Heart left ventricle (tissue), 16 donors: ENCODE measurements at regions not wholly inside any gene's neighbourhood (a gene's known extent, or its start where the extent isn't known, plus 50 kb on each side); places are given as distances from the start of the nearest gene placed in this dataset.

Experiments used
- ATAC-seq, 4 donors: fragments of 200-7000 bp; cut with Tn5 transposase; one replicate each; pipeline ENCODE4 v1.9.1; 2020 to 2022; ENCODE audit warnings: moderate library complexity in 4 of 4, mild to moderate bottlenecking in 3 of 4, moderate number of reproducible peaks in 1 of 4
- DNase-seq, 5 donors: peaks; one replicate each; pipeline ENCODE4 v3.0.0-alpha.2; 2020
- H3K27ac ChIP-seq, 12 donors: fragments of 200-600 bp; sonication (generic) in 4 of 12; one replicate each; pipeline versions ENCODE4 v1.5.0 to v1.8.0; 2016 to 2022; ENCODE audit warnings: mild to moderate bottlenecking in 2 of 12
- H3K27me3 ChIP-seq, 9 donors: fragments of 200-600 bp; sonication (generic) in 2 of 9; one replicate each; pipeline versions ENCODE4 v1.5.1 to v1.8.0; 2016 to 2022; ENCODE audit warnings: mild to moderate bottlenecking in 3 of 9
- H3K36me3 ChIP-seq, 9 donors: fragments of 200-600 bp; sonication (generic) in 2 of 9; one replicate each; pipeline versions ENCODE4 v1.5.0 to v1.8.0; 2018 to 2022; ENCODE audit warnings: mild to moderate bottlenecking in 2 of 9
- H3K4me1 ChIP-seq, 12 donors: fragments of 200-600 bp; sonication (generic) in 4 of 12; one replicate each; pipeline versions ENCODE4 v1.5.0 to v1.8.0; 2016 to 2022; ENCODE audit warnings: mild to moderate bottlenecking in 3 of 12
- H3K4me3 ChIP-seq, 12 donors: fragments of 200-600 bp; sonication (generic) in 4 of 12; one replicate each; pipeline versions ENCODE4 v1.5.0 to v1.8.0; 2017 to 2022; ENCODE audit warnings: mild to moderate bottlenecking in 9 of 12, moderate library complexity in 4 of 12
- H3K9me3 ChIP-seq, 12 donors: fragments of 200-600 bp; sonication (generic) in 4 of 12; one replicate each; pipeline versions ENCODE4 v1.5.0 to v1.8.0; 2016 to 2022; ENCODE audit warnings: mild to moderate bottlenecking in 1 of 12
- POLR2A ChIP-seq, 2 donors: fragments of 450-650 bp; IDR thresholded peaks; one replicate each; pipeline ENCODE4 v1.6.1; 2017; ENCODE audit warnings: antibody characterized with exemption in 2 of 2, mild to moderate bottlenecking in 2 of 2, moderate library complexity in 2 of 2
- WGBS, 4 donors: extraction: QIAGEN DNeasy Blood & Tissue Kit in 2 of 4; methylation state at CpG; one replicate each; pipeline versions ENCODE4 v1.1.5 to v1.1.7; 2013 to 2018; 5-methylcytosine and 5-hydroxymethylcytosine counted together
- intact Hi-C, 10 donors: fragments of 100-400 bp; cut with DNase I; formaldehyde crosslinking; loops; one replicate each; pipeline versions ENCODE4 v1.11.1 to v1.14.2; 2022
- TF ChIP-seq, protein P1 (sequence below), 12 donors: fragments of 200-600 bp; sonication (generic) in 4 of 12; IDR thresholded peaks; one replicate each; pipeline versions ENCODE4 v1.5.0 to v1.8.0; 2018 to 2022; ENCODE audit warnings: antibody characterized with exemption in 12 of 12, mild to moderate bottlenecking in 5 of 12
- donor health status: ischemic (EF 13 %, LVEDD 7.1; RV severe dilation, severe dysfunction).
- donor health status: healthy with polysubstance abuse.
- donor health status: DM: no; HTN: yes; CAD: no.
- donor health status: DM: no; HTN: no; CAD: no.
- donor health status: ischemic (EF 25% LVEDD 6.9; RV normal size, moderate dysfunction).
- donor health status: ischemic (EF 25% LVEDD 5.7; RV mildly dilated, moderate dysfunction).
- donor health status: healthy.
- donor health status: DM: yes; HTN: yes; CAD: no.
- donor health status: ischemic (EF 35%, LVEDD 5.7; RV mildly dilated, moderate dysfunction).
- donor health status: nonischemic (EF 11% LVEDD 7.7; RV severe dilation, severe dysfunction).
- donor health status: DM: yes; HTN: yes; CAD: no.
- donor health status: PGD.
- donor health status: ischemic (EF 29% LVEDD 5.4; RV normal size, mild dysfunction).
- donor health status: nonischemic (EF 23%, LVEDD 6.1; RV moderate dilation, normal function).

- ATAC-seq (no peak), DNase-seq (no peak)
- 92 to 98% (median 94%) methylated on average over 6 of the region's 6 CpGs for WGBS, 4 donors
- intact Hi-C loops: no loop called here
- Histone ChIP-seq H3K4me3 (no peak overlapping the region), H3K9me3 (no peaks in the 10 kb centered on the region), H3K36me3 (no peaks in the 10 kb centered on the region), H3K27ac (no peak overlapping the region), H3K27me3 (peaks cover 0 to 4% (median 0%) of the 10 kb centered on the region in 9 donors), H3K4me1 (peaks cover 0 to 5% (median 0%) of the 10 kb centered on the region in 12 donors)
- no peak for TF ChIP-seq POLR2A (IDR thresholded peaks at IDR 0.05)
- TF ChIP-seq, protein P1, sequence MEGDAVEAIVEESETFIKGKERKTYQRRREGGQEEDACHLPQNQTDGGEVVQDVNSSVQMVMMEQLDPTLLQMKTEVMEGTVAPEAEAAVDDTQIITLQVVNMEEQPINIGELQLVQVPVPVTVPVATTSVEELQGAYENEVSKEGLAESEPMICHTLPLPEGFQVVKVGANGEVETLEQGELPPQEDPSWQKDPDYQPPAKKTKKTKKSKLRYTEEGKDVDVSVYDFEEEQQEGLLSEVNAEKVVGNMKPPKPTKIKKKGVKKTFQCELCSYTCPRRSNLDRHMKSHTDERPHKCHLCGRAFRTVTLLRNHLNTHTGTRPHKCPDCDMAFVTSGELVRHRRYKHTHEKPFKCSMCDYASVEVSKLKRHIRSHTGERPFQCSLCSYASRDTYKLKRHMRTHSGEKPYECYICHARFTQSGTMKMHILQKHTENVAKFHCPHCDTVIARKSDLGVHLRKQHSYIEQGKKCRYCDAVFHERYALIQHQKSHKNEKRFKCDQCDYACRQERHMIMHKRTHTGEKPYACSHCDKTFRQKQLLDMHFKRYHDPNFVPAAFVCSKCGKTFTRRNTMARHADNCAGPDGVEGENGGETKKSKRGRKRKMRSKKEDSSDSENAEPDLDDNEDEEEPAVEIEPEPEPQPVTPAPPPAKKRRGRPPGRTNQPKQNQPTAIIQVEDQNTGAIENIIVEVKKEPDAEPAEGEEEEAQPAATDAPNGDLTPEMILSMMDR (IDR thresholded peaks at IDR 0.05): no peak
These were observed 752.9 kb upstream of the HS6ST1 start for GRCh38 chr2:129071531-129071930.

DNA sequence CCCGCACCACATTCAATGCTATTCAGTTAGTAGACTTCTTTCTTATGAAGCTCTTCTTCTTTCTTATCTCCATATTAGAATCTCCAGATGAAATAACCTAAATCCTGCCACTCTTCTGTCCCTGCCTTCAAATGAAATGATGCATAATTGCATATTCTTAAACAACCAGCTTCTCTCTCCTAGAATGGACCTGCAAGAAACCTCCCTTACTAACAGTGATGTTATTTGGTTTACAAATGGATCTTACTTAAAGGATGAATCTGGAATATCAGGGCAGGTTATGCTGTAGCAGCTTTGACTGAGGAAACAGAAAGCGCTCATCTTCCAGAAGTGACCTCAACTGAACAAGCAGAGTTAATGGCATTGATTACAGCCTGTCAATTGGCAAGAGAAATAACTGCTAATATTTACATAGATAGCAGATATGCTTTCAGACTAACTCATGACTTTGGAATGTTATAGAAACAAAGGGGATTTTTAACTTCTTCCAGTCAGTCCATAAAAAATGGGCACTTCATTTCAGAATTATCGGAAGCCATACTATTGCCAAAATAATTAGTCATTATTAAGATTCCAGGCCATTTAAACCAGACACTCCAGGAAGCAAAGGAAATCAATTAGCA, 755.7 kb upstream of the HS6ST1 start:
- WGBS, 4 donors: 69 to 83% (median 75%) methylated on average over 3 of the region's 3 CpGs
- H3K36me3 ChIP-seq: no peaks in the 10 kb centered on the region
- no peak for ATAC-seq

GRCh38 chr2:129078548-129078947, 759.9 kb upstream of the HS6ST1 start:
- Histone ChIP-seq H3K27me3 (peaks cover 0 to 11% (median 0%) of the 10 kb centered on the region in 9 donors), H3K36me3 (no peaks in the 10 kb centered on the region), H3K4me3 (no peak overlapping the region), H3K4me1 (no peaks in the 10 kb centered on the region), H3K9me3 (no peaks in the 10 kb centered on the region), H3K27ac (no peak overlapping the region)
- intact Hi-C loops: no loop called here
- ATAC-seq (no peak), DNase-seq (no peak)
- 75 to 88% (median 87%) methylated on average over 3 of the region's 3 CpGs for WGBS, 4 donors
- TF ChIP-seq, protein P1 (IDR thresholded peaks at IDR 0.05): no peak
- no peak for TF ChIP-seq POLR2A (IDR thresholded peaks at IDR 0.05)

More for the DNA sequence above, 755.7 kb upstream of the HS6ST1 start:
- Histone ChIP-seq H3K27ac (no peak overlapping the region), H3K9me3 (no peaks in the 10 kb centered on the region), H3K4me3 (no peak overlapping the region), H3K4me1 (peaks cover 0 to 5% (median 0%) of the 10 kb centered on the region in 12 donors), H3K27me3 (peaks cover 0 to 11% (median 0%) of the 10 kb centered on the region in 9 donors)
- DNase-seq: no peak
- intact Hi-C loops: no loop called here
- TF ChIP-seq, protein P1 (IDR thresholded peaks at IDR 0.05): no peak
- TF ChIP-seq POLR2A (IDR thresholded peaks at IDR 0.05): no peak

- no peaks in the 10 kb centered on the region for H3K9me3 ChIP-seq
- DNase-seq: no peak
- no peak overlapping the region for H3K4me3 ChIP-seq
- no peak overlapping the region for H3K27ac ChIP-seq
- intact Hi-C loops: no loop called here
- no peaks in the 10 kb centered on the region for H3K36me3 ChIP-seq
- TF ChIP-seq POLR2A (IDR thresholded peaks at IDR 0.05): no peak
- TF ChIP-seq, protein P1 (IDR thresholded peaks at IDR 0.05): no peak
- no peaks in the 10 kb centered on the region for H3K4me1 ChIP-seq
- WGBS, 4 donors: 55 to 65% (median 56%) methylated on average over 7 of the region's 7 CpGs
- no peak for ATAC-seq
- peaks cover 0 to 11% (median 0%) of the 10 kb centered on the region in 9 donors for H3K27me3 ChIP-seq
These were observed 762.2 kb upstream of the HS6ST1 start for GRCh38 chr2:129080715-129081476.
